ENCODE measurements at regions not wholly inside any gene's neighbourhood (a gene's known extent, or its start where the extent isn't known, plus 50 kb on each side); places are given as distances from the start of the nearest gene placed in this dataset.

DNA sequence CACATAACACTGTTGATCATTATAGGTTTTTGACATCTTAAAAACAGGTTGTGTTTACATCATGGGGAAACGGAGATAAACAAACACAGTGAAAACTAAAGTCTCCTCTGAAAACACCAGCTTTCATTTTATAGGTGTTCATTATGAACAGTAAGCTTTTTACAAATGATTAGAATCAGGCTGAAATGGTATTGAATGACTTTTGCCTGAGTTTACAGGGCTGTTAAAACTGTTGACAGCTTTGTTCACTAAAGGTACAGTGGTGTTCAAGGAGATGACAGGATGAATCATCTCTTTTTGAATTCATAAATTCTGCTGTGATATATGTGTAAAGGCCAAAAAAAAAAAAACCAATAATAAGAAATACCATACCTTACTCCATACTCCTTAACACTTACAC is 184.6 kb upstream of the CNTN5 start:
- TF ChIP-seq, protein P1, sequence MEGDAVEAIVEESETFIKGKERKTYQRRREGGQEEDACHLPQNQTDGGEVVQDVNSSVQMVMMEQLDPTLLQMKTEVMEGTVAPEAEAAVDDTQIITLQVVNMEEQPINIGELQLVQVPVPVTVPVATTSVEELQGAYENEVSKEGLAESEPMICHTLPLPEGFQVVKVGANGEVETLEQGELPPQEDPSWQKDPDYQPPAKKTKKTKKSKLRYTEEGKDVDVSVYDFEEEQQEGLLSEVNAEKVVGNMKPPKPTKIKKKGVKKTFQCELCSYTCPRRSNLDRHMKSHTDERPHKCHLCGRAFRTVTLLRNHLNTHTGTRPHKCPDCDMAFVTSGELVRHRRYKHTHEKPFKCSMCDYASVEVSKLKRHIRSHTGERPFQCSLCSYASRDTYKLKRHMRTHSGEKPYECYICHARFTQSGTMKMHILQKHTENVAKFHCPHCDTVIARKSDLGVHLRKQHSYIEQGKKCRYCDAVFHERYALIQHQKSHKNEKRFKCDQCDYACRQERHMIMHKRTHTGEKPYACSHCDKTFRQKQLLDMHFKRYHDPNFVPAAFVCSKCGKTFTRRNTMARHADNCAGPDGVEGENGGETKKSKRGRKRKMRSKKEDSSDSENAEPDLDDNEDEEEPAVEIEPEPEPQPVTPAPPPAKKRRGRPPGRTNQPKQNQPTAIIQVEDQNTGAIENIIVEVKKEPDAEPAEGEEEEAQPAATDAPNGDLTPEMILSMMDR (IDR thresholded peaks at IDR 0.05) = no peak
- no peak for TF ChIP-seq POLR2A (IDR thresholded peaks at IDR 0.05)

Measured in sigmoid colon (tissue), 3 donors.